ENCODE measurements at regions not wholly inside any gene's neighbourhood (a gene's known extent, or its start where the extent isn't known, plus 50 kb on each side); places are given as distances from the start of the nearest gene placed in this dataset.

GRCh38 chr14:99093532-99094517 is 178.2 kb downstream of the BCL11B start:
- DNase-seq (ENCODE audit: low read depth) = no peak

GRCh38 chr14:99094901-99095300 is 177.1 kb downstream of the BCL11B start:
- DNase-seq (ENCODE audit: low read depth) = no peak

- DNase-seq (ENCODE audit: low read depth) = no peak
Measured at GRCh38 chr14:99095369-99095768, 176.6 kb downstream of the BCL11B start.

- no peak for DNase-seq (ENCODE audit: low read depth)
Measured at GRCh38 chr14:99098199-99098598, 173.8 kb downstream of the BCL11B start.

- no peak for DNase-seq (ENCODE audit: low read depth)
Measured at GRCh38 chr14:99099051-99099787, 172.8 kb downstream of the BCL11B start.

- no peak for DNase-seq (ENCODE audit: low read depth)
Measured at GRCh38 chr14:99100497-99101270, 171.3 kb downstream of the BCL11B start.

GRCh38 chr14:99101855-99102461 is 170.0 kb downstream of the BCL11B start:
- no peak for DNase-seq (ENCODE audit: low read depth)

GRCh38 chr14:99116741-99117295 is 155.2 kb downstream of the BCL11B start:
- no peak for DNase-seq (ENCODE audit: low read depth)

GRCh38 chr14:99117671-99118045 is 154.3 kb downstream of the BCL11B start:
- no peak for DNase-seq (ENCODE audit: low read depth)

- no peak for DNase-seq (ENCODE audit: low read depth)
Measured at GRCh38 chr14:99118046-99118721, 153.8 kb downstream of the BCL11B start.

GRCh38 chr14:99118946-99119345 is 153.1 kb downstream of the BCL11B start:
- no peak for DNase-seq (ENCODE audit: low read depth)

All from GM04503 (cell line).